GM12864 (cell line): ENCODE measurements at regions not wholly inside any gene's neighbourhood (a gene's known extent, or its start where the extent isn't known, plus 50 kb on each side); places are given as distances from the start of the nearest gene placed in this dataset.
"Not testable (repeated sequence)": the region's sequence is repeated elsewhere in the genome, so short reads cannot be mapped to it uniquely, and the experiment has no call there.

Experiments
- DNase-seq: peaks from one replicate; pipeline ENCODE4 v3.0.0-alpha.2; 2011; ENCODE audit warnings: low read depth
- H3K4me3 ChIP-seq: 2 replicates; pipeline ENCODE4 v1.5.1; 2011; ENCODE audit warnings: mild to moderate bottlenecking, low read depth, low read length, control low read depth
- TF ChIP-seq, protein P1 (sequence below): IDR thresholded peaks from 2 replicates; pipeline ENCODE4 v1.5.1; 2011; ENCODE audit warnings: low read depth, mild to moderate bottlenecking, moderate library complexity, low read length, control low read depth, inconsistent platforms; ENCODE audit errors: missing control alignments

DNA sequence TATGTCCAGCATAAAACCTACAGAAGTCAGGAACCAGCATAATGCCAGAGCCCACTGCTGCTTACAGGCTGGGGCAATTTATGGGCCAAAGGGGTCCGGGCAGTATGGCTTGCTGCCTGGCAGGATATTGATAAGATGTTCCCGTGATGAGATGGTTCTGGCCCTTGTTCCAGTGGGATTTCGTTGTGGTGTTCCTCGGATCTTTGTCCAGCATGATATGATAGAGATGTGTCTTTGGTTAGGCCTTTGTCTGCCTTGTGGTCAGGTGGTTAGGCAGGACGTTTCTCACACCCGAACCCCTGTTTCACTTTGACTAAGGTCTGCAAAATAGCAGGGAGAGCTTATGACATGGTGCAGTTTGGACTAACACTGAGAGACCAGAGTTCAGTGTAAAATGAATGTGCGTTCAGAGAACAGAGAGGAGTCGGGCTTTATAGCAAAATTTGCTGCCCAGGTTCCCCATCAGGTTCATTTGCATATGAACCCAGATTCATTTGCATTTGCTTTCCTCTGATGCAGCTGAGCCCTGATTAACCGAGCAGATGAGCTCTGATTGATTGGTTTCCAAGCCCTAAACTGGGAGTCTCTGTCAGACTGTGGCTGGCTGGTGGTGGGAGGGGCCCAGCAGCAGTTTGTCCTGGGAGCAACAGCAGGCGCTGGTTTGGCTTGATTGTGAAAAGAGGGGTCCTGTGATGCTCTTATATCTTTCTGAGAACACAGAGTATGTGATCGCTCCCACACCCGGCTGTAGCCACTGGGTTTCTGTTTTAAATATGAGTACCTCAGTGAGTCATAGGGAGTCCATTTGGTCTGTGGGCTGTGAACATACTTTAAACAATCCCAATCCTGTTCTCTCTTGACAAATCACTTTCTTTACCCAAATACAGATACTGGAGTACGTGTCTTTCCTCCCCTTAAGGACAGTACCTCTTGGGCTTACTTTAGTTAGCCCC is 156.3 kb upstream of the PZP start:
- TF ChIP-seq, protein P1, sequence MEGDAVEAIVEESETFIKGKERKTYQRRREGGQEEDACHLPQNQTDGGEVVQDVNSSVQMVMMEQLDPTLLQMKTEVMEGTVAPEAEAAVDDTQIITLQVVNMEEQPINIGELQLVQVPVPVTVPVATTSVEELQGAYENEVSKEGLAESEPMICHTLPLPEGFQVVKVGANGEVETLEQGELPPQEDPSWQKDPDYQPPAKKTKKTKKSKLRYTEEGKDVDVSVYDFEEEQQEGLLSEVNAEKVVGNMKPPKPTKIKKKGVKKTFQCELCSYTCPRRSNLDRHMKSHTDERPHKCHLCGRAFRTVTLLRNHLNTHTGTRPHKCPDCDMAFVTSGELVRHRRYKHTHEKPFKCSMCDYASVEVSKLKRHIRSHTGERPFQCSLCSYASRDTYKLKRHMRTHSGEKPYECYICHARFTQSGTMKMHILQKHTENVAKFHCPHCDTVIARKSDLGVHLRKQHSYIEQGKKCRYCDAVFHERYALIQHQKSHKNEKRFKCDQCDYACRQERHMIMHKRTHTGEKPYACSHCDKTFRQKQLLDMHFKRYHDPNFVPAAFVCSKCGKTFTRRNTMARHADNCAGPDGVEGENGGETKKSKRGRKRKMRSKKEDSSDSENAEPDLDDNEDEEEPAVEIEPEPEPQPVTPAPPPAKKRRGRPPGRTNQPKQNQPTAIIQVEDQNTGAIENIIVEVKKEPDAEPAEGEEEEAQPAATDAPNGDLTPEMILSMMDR: no peak
- H3K4me3 ChIP-seq: peak overlapping the region; percentile 0; the same call in 1 of the 2 replicates
- DNase-seq: peak; percentile 92

DNA sequence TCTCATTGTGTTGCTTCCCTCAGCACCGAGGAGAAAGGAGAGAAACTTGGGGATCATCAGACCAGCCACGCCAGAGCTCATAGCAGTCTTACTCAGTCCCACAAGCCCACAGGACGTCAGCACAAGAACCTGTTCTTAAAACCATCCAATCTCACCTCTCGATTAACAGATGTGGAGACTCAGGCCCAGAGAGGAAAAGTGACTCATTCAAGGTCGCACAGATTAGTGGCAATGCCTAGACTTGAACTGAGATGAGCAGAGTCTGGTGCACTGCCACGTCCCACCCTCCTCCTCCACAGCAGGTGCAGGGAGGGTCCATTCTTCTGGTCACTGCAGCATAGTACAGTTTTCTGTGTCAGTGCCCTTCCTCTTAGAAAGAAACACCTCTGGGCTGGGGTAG is 154.9 kb upstream of the PZP start:
- TF ChIP-seq, protein P1: no peak
- DNase-seq: peak; percentile 39
- no peak overlapping the region for H3K4me3 ChIP-seq

DNA sequence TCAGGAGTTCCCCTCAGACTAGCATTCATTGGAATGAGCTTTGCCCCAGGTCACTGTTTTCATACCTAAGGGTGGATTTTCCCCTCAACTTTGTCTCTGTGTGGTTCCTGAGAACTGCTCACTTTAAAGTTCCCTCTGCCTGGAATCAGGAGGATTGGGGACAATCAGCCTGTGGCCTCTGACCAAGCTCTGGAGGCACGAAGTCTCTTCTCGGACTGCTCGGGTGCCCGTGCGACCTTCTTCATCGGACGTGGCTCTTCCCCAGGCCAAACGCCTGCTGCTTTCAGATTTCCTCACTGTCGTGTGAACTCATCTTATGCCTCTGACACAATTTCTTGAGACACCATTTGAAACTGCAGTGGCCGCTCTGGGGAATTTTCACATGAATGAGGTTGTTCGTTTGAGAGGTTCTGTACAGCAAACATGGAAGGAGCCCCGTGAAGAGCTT is 153.7 kb upstream of the PZP start:
- no peak overlapping the region for H3K4me3 ChIP-seq
- peak; percentile 70 for DNase-seq
- TF ChIP-seq, protein P1: no peak

DNA sequence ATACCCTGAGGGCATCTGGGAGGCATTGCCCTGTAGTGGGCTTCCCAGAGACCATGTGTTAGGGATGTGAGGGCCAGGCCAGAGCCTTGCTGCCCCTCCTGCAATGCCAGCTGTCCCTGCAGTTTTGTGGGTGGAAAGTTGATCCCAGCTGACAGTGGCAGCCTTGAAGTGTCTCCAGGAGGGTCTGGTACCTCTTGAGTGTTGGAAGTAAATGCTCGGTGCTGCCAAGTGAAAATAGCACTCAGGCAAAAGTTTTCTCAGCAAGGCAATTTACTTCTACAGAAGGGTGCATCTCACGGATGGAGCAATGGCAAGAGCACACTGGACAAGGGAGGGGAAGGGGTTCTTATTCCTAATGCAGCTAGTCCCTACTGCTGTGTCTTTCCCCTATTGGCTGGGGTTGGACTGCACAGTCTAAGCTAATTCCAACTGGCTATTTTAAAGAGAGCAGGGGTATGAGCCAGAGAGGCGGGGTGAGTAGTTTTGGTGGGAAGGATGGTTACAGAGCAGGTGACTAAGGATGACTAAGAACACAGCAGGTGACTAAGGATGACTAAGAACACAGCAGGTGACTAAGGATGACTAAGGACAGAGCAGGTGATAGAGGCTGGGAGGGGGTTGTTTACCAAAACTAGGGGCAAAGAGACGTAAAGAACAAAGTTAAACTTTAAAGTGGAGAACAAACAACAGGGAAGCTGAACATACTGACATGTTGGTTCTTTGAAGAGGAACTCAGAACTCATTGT is 146.0 kb upstream of the PZP start:
- H3K4me3 ChIP-seq, DNase-seq: not testable (repeated sequence)

DNA sequence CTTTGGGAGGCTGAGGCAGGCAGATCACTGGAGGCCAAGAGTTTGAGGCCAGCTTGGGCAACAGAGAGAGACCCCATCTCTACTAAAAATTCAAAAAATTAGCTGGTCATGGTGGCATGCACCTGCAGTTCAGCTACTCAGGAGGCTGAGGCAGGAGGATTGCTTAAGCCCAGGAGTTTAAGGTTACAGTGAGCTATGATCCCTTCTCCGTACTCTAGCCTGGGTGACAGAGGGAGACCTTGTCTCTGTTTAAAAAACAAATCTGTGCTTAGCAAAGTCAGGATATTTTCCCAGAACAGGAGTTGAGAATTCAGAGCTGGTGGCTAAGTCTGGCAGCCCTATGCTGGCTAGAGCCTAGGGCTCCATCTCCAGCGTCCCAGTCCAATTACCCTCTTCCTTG is 142.9 kb upstream of the PZP start:
- H3K4me3 ChIP-seq: no peak overlapping the region
- TF ChIP-seq, protein P1: no peak
- no peak for DNase-seq

DNA sequence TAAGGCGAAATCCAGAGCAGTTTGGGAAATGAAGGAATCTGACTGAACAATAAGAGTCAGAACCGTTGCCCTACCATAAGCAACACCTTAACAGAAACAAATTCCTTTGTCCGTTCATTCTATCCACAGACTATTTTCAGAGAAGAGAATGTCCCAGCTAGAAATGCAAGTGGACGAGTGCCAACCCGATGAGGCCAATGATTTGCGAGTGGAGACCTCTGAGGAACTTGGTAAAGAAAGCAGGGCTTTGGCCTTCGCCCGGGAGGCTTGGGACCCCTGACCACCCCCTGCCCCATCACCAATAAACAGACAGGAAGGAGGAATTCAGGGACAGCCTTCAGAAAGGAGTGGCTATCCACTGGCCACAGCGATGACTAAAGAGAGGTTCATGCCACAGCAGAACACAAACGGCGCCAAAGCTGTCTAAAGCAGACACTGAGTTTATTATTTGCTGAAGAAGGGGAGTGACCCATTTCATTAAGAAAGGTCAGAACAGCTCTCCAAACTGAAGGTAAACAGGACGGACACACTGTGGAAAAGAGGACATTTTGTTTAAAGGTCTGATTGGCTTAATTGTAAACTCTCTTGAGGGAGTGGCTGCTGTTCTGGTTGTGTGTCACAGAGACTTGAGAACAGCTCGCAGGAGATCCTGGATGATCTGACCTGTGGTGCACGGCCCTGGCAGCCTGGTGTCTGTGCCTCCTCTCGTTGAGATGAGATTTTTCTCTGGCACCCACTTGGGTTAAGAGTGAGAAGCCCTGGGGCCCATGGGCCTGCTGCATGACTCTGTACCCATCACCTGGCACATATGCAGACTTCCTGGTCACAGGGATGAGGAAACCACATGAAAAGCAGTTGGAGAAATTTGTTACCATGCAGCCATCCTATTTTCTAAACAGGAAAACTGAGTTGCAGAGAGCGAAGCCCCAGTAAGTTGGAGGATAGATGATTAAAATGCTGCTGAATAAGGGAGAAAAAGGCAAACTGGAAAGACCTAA is 142.0 kb upstream of the PZP start:
- DNase-seq: no peak
- no peak overlapping the region for H3K4me3 ChIP-seq
- TF ChIP-seq, protein P1: no peak
